Psoas muscle (tissue), 7 donors: ENCODE measurements at regions not wholly inside any gene's neighbourhood (a gene's known extent, or its start where the extent isn't known, plus 50 kb on each side); places are given as distances from the start of the nearest gene placed in this dataset.

ENCODE experiments used
- ATAC-seq, 4 donors: fragments of 200-7000 bp; cut with Tn5 transposase; one replicate each; pipeline ENCODE4 v1.9.1; 2020; ENCODE audit warnings: moderate library complexity in 3 of 4, mild to moderate bottlenecking in 2 of 4
- DNase-seq, 2 donors: peaks; one replicate each; pipeline ENCODE4 v3.0.0-alpha.2; 2020
- H3K27ac ChIP-seq: fragments of 200-600 bp; one replicate; pipeline ENCODE4 v1.8.0; 2022
- H3K27me3 ChIP-seq, 3 donors: fragments of 200-600 bp in 1 of 3; one replicate each; pipeline versions ENCODE4 v1.6.1 to v1.8.0; 2013 to 2022; ENCODE audit warnings: low read length in 2 of 3, mild to moderate bottlenecking in 2 of 3, moderate library complexity in 1 of 3; ENCODE audit not compliant: insufficient read depth in 3 of 3
- H3K36me3 ChIP-seq, 2 donors: fragments of 200-600 bp in 1 of 2; one replicate each; pipeline versions ENCODE4 v1.6.1 to v1.8.0; 2013 to 2022; ENCODE audit warnings: low read depth in 1 of 2, mild to moderate bottlenecking in 1 of 2, moderate library complexity in 1 of 2; ENCODE audit not compliant: insufficient read depth in 1 of 2
- H3K4me1 ChIP-seq: fragments of 200-600 bp; one replicate; pipeline ENCODE4 v1.8.0; 2022
- H3K4me3 ChIP-seq: fragments of 200-600 bp; one replicate; pipeline ENCODE4 v1.8.0; 2022; ENCODE audit warnings: mild to moderate bottlenecking
- H3K9me3 ChIP-seq: fragments of 200-600 bp; one replicate; pipeline ENCODE4 v1.8.0; 2022
- WGBS, 3 donors: extraction: QIAGEN DNeasy Blood & Tissue Kit; methylation state at CpG; one replicate each; pipeline versions ENCODE4 v1.1.6 to v1.1.7; 2013; 5-methylcytosine and 5-hydroxymethylcytosine counted together
- intact Hi-C, 2 donors: fragments of 100-400 bp; cut with DNase I; formaldehyde crosslinking; loops; one replicate each; pipeline versions ENCODE4 v1.11.0 to v1.14.2; 2022
- TF ChIP-seq, protein P1 (sequence below): fragments of 200-600 bp; IDR thresholded peaks from one replicate; pipeline ENCODE4 v1.8.0; 2022; ENCODE audit warnings: antibody characterized with exemption
- donor health status: healthy with polysubstance abuse.
- donor health status: DM: no; HTN: no; CAD: no; lungs with moderate emphysema.
- donor health status: Bipolar disorder and iron deficiency.
- donor health status: healthy.
- donor health status: DM: yes; HTN: yes; CAD: no.
- donor health status: DM: no; HTN: no; CAD: no.
- donor health status: DM: yes; HTN: yes; CAD: no.

DNA sequence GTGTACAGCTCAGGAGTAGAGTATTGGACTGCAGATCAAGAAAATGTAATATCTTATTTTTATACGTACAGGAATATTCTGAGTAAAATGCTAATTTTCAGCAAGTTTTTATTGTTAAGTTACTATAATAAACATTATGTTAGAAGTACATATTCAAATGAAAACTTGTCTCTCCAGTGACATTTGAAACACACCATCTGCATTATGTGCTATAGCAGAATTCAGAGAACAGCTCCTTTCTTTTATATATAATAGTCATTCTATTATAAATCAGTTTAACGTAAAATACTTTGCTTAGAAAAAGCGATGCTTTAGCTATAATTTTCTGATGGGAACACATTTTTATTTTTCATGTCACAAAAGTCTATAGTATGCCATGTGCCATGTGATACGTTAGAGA, 249.0 kb downstream of the PTPRC start:
- Histone ChIP-seq H3K4me3 (no peak overlapping the region), H3K27ac (no peak overlapping the region), H3K9me3 (no peaks in the 10 kb centered on the region), H3K4me1 (no peaks in the 10 kb centered on the region), H3K27me3 (no peaks in the 10 kb centered on the region), H3K36me3 (no peaks in the 10 kb centered on the region)
- ATAC-seq: no peak
- TF ChIP-seq, protein P1, sequence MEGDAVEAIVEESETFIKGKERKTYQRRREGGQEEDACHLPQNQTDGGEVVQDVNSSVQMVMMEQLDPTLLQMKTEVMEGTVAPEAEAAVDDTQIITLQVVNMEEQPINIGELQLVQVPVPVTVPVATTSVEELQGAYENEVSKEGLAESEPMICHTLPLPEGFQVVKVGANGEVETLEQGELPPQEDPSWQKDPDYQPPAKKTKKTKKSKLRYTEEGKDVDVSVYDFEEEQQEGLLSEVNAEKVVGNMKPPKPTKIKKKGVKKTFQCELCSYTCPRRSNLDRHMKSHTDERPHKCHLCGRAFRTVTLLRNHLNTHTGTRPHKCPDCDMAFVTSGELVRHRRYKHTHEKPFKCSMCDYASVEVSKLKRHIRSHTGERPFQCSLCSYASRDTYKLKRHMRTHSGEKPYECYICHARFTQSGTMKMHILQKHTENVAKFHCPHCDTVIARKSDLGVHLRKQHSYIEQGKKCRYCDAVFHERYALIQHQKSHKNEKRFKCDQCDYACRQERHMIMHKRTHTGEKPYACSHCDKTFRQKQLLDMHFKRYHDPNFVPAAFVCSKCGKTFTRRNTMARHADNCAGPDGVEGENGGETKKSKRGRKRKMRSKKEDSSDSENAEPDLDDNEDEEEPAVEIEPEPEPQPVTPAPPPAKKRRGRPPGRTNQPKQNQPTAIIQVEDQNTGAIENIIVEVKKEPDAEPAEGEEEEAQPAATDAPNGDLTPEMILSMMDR: no peak
- no peak for DNase-seq
- WGBS, 3 donors: 71 to 94% (median 83%) methylated on average over 4 of the region's 4 CpGs
- intact Hi-C loops: no loop called here

DNA sequence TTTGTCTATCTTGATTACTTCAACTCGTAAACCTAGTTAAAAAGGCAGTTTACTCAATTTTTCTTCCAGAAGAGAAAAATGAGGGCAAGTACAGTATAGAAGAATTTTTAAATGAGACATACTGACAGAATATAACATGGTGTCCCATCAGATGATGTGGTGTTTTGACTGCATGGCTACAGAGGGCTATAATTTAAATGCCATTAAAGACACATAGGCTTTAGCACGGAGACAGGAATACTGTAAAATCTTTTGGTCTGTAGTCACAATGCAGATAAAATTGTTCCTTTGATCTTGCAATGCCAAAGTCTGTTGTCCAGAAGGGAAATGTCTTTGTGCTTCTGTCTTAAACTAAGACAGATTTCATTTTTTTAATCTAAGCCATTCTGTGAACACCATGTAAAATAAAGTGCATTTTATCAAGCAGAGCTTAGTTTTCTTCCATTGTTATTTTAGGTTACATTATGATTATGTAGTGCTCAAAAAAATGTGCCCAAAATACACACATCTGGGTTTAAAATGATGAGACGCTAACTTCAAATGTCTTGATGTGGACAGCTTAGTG, 249.6 kb downstream of the PTPRC start:
- H3K4me3 ChIP-seq: no peak overlapping the region
- no peaks in the 10 kb centered on the region for H3K36me3 ChIP-seq
- intact Hi-C loops: no loop called here
- no peak overlapping the region for H3K27ac ChIP-seq
- no peaks in the 10 kb centered on the region for H3K9me3 ChIP-seq
- WGBS, 3 donors: 91% methylated on average over 3 of the region's 3 CpGs
- DNase-seq: no peak
- H3K4me1 ChIP-seq: no peaks in the 10 kb centered on the region
- no peak for ATAC-seq
- TF ChIP-seq, protein P1: no peak
- no peaks in the 10 kb centered on the region for H3K27me3 ChIP-seq

DNA sequence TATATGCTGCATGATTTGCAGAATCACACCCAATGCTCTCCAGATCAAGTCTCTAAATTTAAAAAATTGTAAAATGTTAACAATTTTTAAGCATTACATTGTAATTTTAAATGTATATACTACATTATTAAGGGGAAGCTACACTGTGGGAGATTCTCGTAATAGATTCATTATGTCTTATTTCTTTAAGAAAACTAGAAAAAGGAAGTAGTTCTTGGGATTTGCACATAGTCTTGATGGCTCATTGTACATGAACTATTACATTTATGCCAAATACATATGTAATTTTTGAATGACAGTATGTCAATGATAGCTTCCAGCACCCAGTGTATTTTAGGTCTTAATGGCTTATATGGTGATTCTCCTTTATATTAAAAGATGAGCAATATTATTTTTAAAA, 250.3 kb downstream of the PTPRC start:
- TF ChIP-seq, protein P1: no peak
- Histone ChIP-seq H3K4me1 (no peaks in the 10 kb centered on the region), H3K36me3 (no peaks in the 10 kb centered on the region), H3K9me3 (no peaks in the 10 kb centered on the region), H3K27ac (no peak overlapping the region), H3K4me3 (no peak overlapping the region), H3K27me3 (no peaks in the 10 kb centered on the region)
- WGBS, 3 donors: 88 to 99% (median 88%) methylated on average over 1 of the region's 1 CpG
- intact Hi-C loops: no loop called here
- no peak for DNase-seq
- ATAC-seq: no peak

DNA sequence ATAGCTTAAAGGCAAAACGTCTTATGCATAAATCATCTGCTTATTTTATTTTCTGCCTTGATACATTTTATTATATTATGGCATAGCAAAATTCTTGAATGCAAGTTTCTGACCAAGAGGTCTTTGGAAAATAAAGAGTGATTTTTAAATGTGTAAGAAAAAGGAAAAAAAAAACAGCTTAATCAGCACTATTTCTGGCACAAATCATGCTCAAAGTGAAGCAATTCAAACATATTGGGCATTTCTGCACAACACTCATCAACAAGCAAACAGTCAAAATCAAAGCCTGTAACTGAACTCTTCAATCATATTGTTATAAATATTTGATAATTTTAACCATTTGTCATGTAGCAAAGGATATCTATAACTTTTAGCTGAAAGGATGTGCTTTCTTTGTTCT, 250.9 kb downstream of the PTPRC start:
- DNase-seq: no peak

More for the DNA sequence above, 250.9 kb downstream of the PTPRC start:
- 79 to 88% (median 82%) methylated on average over 1 of the region's 1 CpG for WGBS, 3 donors
- no peaks in the 10 kb centered on the region for H3K36me3 ChIP-seq
- H3K4me1 ChIP-seq: no peaks in the 10 kb centered on the region
- intact Hi-C loops: no loop called here
- no peaks in the 10 kb centered on the region for H3K27me3 ChIP-seq
- ATAC-seq: no peak
- no peak overlapping the region for H3K27ac ChIP-seq
- TF ChIP-seq, protein P1: no peak
- no peaks in the 10 kb centered on the region for H3K9me3 ChIP-seq
- H3K4me3 ChIP-seq: no peak overlapping the region
